HEK293 (cell line): ENCODE measurements at regions not wholly inside any gene's neighbourhood (a gene's known extent, or its start where the extent isn't known, plus 50 kb on each side); places are given as distances from the start of the nearest gene placed in this dataset.

Experiments
- CTCF ChIA-PET: fragments of 350-600 bp; formaldehyde crosslinking; extraction: SDS; loops from one replicate; lab custom pipeline; 2021; ENCODE audit warnings: antibody characterized with exemption; lab: Yijun Ruan, JAX
- POLR2A ChIA-PET: fragments of 300-600 bp; formaldehyde crosslinking; extraction: SDS; loops from one replicate; lab custom pipeline; 2020; ENCODE audit warnings: antibody characterized with exemption, inconsistent platforms; lab: Yijun Ruan, JAX
- H3K27ac ChIP-seq: fragments of 200-500 bp; sonication (Bioruptor generic); 2 replicates; pipeline ENCODE4 v1.5.1; 2014; ENCODE audit warnings: low read depth, low read length, control low read depth, inconsistent platforms; ENCODE audit errors: extremely low read depth
- H3K36me3 ChIP-seq, 2 experiments: fragments of 200-500 bp in 1 of 2; sonication (Bioruptor generic) in 1 of 2; 1 replicate in 1 of 2; 2 replicates in 1 of 2; pipeline ENCODE4 v1.5.1; 2014 to 2017; ENCODE audit warnings: inconsistent platforms in 2 of 2, low read length in 2 of 2; ENCODE audit not compliant: control insufficient read depth in 2 of 2, insufficient read depth in 1 of 2
- H3K4me1 ChIP-seq: fragments of 200-500 bp; sonication (Bioruptor generic); 2 replicates; pipeline ENCODE4 v1.5.1; 2014; ENCODE audit warnings: mild to moderate bottlenecking, low read length, inconsistent platforms; ENCODE audit not compliant: control insufficient read depth, insufficient read depth
- H3K4me3 ChIP-seq: 2 replicates; pipeline ENCODE4 v1.5.1; 2011; ENCODE audit warnings: low read depth, mild to moderate bottlenecking, control low read depth, low read length, moderate library complexity
- H3K9me3 ChIP-seq: fragments of 200-500 bp; sonication (Bioruptor generic); 2 replicates; pipeline ENCODE4 v1.5.1; 2014; ENCODE audit warnings: low read depth, low read length, inconsistent platforms; ENCODE audit not compliant: control insufficient read depth, insufficient read depth
- KLF1 ChIP-seq: fragments of 450-650 bp; formaldehyde crosslinking; IDR thresholded peaks from 2 replicates; pipeline ENCODE4 v1.5.1; 2016; ENCODE audit warnings: missing biosample characterization, missing genetic modification characterization
- KLF9 ChIP-seq: fragments of 450-650 bp; formaldehyde crosslinking; IDR thresholded peaks from 2 replicates; pipeline ENCODE4 v1.5.1; 2016; ENCODE audit warnings: missing biosample characterization, missing genetic modification characterization, low read depth
- OSR2 ChIP-seq: fragments of 450-650 bp; formaldehyde crosslinking; IDR thresholded peaks from 2 replicates; pipeline ENCODE4 v1.5.1; 2016; ENCODE audit warnings: missing biosample characterization, missing genetic modification characterization
- PRDM1 ChIP-seq: fragments of 450-650 bp; formaldehyde crosslinking; IDR thresholded peaks from 2 replicates; pipeline ENCODE4; 2016; ENCODE audit warnings: missing biosample characterization, missing genetic modification characterization
- YY2 ChIP-seq: fragments of 450-650 bp; formaldehyde crosslinking; IDR thresholded peaks from 2 replicates; pipeline ENCODE4 v1.5.1; 2016; ENCODE audit warnings: missing biosample characterization, missing genetic modification characterization
- ZNF10 ChIP-seq: fragments of 450-650 bp; formaldehyde crosslinking; IDR thresholded peaks from 2 replicates; pipeline ENCODE4 v1.5.1; 2017; ENCODE audit warnings: missing biosample characterization, missing genetic modification characterization
- ZNF175 ChIP-seq: fragments of 450-650 bp; formaldehyde crosslinking; IDR thresholded peaks from 2 replicates; pipeline ENCODE4 v1.5.1; 2016; ENCODE audit warnings: missing biosample characterization, missing genetic modification characterization
- ZNF549 ChIP-seq: fragments of 450-650 bp; IDR thresholded peaks from 2 replicates; pipeline ENCODE4 v1.5.1; 2018; ENCODE audit warnings: missing biosample characterization, missing genetic modification characterization, mild to moderate bottlenecking, inconsistent platforms, moderate library complexity
- ZNF585B ChIP-seq: fragments of 450-650 bp; formaldehyde crosslinking; IDR thresholded peaks from 2 replicates; pipeline ENCODE4 v1.5.1; 2016; ENCODE audit warnings: missing biosample characterization, missing genetic modification characterization
- ZNF664 ChIP-seq: fragments of 450-650 bp; formaldehyde crosslinking; IDR thresholded peaks from 2 replicates; pipeline ENCODE4 v1.5.1; 2016; ENCODE audit warnings: missing biosample characterization, missing genetic modification characterization
- ZNF791 ChIP-seq: fragments of 450-650 bp; formaldehyde crosslinking; IDR thresholded peaks from 2 replicates; pipeline ENCODE4 v1.5.1; 2016; ENCODE audit warnings: missing biosample characterization, missing genetic modification characterization
- ZNF837 ChIP-seq: fragments of 450-650 bp; formaldehyde crosslinking; IDR thresholded peaks from 2 replicates; pipeline ENCODE4 v1.5.1; 2016; ENCODE audit warnings: missing biosample characterization, missing genetic modification characterization
- TF ChIP-seq, protein P1 (sequence below): fragments of 450-650 bp; formaldehyde crosslinking; IDR thresholded peaks from 2 replicates; pipeline ENCODE4 v1.5.1; 2017; ENCODE audit warnings: missing biosample characterization, missing genetic modification characterization
- TF ChIP-seq, protein P2 (sequence below): fragments of 450-650 bp; formaldehyde crosslinking; IDR thresholded peaks from 2 replicates; pipeline ENCODE4 v1.5.1; 2017; ENCODE audit warnings: missing biosample characterization, missing genetic modification characterization
- TF ChIP-seq, protein P3 (sequence below): fragments of 450-650 bp; formaldehyde crosslinking; IDR thresholded peaks from 2 replicates; pipeline ENCODE4 v1.5.1; 2016; ENCODE audit warnings: missing biosample characterization, missing genetic modification characterization
- TF ChIP-seq, protein P4 (sequence below): fragments of 450-650 bp; formaldehyde crosslinking; IDR thresholded peaks from 2 replicates; pipeline ENCODE4 v1.5.1; 2016; ENCODE audit warnings: missing biosample characterization, missing genetic modification characterization
- TF ChIP-seq, protein P5 (sequence below): fragments of 450-650 bp; formaldehyde crosslinking; IDR thresholded peaks from 2 replicates; pipeline ENCODE4 v1.5.1; 2016; ENCODE audit warnings: missing biosample characterization, missing genetic modification characterization
- TF ChIP-seq, protein P6 (sequence below): fragments of 450-650 bp; formaldehyde crosslinking; IDR thresholded peaks from 2 replicates; pipeline ENCODE4 v1.5.1; 2016; ENCODE audit warnings: missing biosample characterization, missing genetic modification characterization

DNA sequence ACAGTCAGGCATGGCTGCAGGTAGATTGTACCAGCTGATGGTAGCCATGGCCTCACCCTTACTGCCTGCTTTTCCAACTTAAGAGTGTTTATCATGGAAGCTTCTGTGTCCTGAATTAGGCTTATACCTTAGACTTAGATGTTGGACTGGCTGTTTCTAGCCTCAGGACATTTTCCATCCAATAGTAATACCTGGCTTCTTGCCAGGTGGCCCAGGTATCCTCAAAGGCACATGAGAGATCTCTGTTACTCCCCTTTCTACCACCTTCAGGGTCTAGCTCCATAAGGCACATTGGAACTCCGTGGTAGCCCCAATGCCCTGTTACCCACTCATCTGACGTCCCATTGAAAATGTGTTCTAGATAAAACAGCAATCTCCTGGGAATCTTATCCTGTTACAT is 407.5 kb downstream of the SPRY2 start:
- H3K4me1 ChIP-seq, result no peaks in the 10 kb centered on the region
- H3K27ac ChIP-seq, result no peak overlapping the region
- no peak overlapping the region for H3K4me3 ChIP-seq
- CTCF ChIA-PET, result no interaction called here
- no peak for TF ChIP-seq OSR2
- no peak for TF ChIP-seq KLF1 (tag by site-specific recombination)
- TF ChIP-seq, protein P1, sequence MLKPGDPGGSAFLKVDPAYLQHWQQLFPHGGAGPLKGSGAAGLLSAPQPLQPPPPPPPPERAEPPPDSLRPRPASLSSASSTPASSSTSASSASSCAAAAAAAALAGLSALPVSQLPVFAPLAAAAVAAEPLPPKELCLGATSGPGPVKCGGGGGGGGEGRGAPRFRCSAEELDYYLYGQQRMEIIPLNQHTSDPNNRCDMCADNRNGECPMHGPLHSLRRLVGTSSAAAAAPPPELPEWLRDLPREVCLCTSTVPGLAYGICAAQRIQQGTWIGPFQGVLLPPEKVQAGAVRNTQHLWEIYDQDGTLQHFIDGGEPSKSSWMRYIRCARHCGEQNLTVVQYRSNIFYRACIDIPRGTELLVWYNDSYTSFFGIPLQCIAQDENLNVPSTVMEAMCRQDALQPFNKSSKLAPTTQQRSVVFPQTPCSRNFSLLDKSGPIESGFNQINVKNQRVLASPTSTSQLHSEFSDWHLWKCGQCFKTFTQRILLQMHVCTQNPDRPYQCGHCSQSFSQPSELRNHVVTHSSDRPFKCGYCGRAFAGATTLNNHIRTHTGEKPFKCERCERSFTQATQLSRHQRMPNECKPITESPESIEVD (tag by site-specific recombination), result no peak
- no peak for TF ChIP-seq ZNF585B (tag by site-specific recombination)
- no peak for TF ChIP-seq ZNF664 (tag by site-specific recombination)
- TF ChIP-seq, protein P2, sequence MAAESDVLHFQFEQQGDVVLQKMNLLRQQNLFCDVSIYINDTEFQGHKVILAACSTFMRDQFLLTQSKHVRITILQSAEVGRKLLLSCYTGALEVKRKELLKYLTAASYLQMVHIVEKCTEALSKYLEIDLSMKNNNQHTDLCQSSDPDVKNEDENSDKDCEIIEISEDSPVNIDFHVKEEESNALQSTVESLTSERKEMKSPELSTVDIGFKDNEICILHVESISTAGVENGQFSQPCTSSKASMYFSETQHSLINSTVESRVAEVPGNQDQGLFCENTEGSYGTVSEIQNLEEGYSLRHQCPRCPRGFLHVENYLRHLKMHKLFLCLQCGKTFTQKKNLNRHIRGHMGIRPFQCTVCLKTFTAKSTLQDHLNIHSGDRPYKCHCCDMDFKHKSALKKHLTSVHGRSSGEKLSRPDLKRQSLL (tag by site-specific recombination), result no peak
- TF ChIP-seq ZNF549 (tag by site-specific recombination), result no peak
- no peak for TF ChIP-seq KLF9
- no peak for TF ChIP-seq YY2 (tag by site-specific recombination)
- no peak for TF ChIP-seq PRDM1
- TF ChIP-seq, protein P3, sequence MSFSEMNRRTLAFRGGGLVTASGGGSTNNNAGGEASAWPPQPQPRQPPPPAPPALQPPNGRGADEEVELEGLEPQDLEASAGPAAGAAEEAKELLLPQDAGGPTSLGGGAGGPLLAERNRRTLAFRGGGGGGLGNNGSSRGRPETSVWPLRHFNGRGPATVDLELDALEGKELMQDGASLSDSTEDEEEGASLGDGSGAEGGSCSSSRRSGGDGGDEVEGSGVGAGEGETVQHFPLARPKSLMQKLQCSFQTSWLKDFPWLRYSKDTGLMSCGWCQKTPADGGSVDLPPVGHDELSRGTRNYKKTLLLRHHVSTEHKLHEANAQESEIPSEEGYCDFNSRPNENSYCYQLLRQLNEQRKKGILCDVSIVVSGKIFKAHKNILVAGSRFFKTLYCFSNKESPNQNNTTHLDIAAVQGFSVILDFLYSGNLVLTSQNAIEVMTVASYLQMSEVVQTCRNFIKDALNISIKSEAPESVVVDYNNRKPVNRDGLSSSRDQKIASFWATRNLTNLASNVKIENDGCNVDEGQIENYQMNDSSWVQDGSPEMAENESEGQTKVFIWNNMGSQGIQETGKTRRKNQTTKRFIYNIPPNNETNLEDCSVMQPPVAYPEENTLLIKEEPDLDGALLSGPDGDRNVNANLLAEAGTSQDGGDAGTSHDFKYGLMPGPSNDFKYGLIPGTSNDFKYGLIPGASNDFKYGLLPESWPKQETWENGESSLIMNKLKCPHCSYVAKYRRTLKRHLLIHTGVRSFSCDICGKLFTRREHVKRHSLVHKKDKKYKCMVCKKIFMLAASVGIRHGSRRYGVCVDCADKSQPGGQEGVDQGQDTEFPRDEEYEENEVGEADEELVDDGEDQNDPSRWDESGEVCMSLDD (tag by site-specific recombination), result no peak
- TF ChIP-seq ZNF837 (tag by site-specific recombination), result no peak
- TF ChIP-seq, protein P4, sequence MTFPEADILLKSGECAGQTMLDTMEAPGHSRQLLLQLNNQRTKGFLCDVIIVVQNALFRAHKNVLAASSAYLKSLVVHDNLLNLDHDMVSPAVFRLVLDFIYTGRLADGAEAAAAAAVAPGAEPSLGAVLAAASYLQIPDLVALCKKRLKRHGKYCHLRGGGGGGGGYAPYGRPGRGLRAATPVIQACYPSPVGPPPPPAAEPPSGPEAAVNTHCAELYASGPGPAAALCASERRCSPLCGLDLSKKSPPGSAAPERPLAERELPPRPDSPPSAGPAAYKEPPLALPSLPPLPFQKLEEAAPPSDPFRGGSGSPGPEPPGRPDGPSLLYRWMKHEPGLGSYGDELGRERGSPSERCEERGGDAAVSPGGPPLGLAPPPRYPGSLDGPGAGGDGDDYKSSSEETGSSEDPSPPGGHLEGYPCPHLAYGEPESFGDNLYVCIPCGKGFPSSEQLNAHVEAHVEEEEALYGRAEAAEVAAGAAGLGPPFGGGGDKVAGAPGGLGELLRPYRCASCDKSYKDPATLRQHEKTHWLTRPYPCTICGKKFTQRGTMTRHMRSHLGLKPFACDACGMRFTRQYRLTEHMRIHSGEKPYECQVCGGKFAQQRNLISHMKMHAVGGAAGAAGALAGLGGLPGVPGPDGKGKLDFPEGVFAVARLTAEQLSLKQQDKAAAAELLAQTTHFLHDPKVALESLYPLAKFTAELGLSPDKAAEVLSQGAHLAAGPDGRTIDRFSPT (tag by site-specific recombination), result no peak
- TF ChIP-seq, protein P5, sequence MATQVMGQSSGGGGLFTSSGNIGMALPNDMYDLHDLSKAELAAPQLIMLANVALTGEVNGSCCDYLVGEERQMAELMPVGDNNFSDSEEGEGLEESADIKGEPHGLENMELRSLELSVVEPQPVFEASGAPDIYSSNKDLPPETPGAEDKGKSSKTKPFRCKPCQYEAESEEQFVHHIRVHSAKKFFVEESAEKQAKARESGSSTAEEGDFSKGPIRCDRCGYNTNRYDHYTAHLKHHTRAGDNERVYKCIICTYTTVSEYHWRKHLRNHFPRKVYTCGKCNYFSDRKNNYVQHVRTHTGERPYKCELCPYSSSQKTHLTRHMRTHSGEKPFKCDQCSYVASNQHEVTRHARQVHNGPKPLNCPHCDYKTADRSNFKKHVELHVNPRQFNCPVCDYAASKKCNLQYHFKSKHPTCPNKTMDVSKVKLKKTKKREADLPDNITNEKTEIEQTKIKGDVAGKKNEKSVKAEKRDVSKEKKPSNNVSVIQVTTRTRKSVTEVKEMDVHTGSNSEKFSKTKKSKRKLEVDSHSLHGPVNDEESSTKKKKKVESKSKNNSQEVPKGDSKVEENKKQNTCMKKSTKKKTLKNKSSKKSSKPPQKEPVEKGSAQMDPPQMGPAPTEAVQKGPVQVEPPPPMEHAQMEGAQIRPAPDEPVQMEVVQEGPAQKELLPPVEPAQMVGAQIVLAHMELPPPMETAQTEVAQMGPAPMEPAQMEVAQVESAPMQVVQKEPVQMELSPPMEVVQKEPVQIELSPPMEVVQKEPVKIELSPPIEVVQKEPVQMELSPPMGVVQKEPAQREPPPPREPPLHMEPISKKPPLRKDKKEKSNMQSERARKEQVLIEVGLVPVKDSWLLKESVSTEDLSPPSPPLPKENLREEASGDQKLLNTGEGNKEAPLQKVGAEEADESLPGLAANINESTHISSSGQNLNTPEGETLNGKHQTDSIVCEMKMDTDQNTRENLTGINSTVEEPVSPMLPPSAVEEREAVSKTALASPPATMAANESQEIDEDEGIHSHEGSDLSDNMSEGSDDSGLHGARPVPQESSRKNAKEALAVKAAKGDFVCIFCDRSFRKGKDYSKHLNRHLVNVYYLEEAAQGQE (tag by site-specific recombination), result no peak
- TF ChIP-seq, protein P6, sequence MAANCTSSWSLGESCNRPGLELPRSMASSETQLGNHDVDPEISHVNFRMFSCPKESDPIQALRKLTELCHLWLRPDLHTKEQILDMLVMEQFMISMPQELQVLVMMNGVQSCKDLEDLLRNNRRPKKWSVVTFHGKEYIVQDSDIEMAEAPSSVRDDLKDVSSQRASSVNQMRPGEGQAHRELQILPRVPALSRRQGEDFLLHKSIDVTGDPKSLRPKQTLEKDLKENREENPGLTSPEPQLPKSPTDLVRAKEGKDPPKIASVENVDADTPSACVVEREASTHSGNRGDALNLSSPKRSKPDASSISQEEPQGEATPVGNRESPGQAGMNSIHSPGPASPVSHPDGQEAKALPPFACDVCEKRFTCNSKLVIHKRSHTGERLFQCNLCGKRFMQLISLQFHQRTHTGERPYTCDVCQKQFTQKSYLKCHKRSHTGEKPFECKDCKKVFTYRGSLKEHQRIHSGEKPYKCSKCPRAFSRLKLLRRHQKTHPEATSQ (tag by site-specific recombination), result no peak
- TF ChIP-seq ZNF791 (tag by site-specific recombination), result no peak
- no peak for TF ChIP-seq ZNF10
- TF ChIP-seq ZNF175 (tag by site-specific recombination), result no peak
- no peaks in the 10 kb centered on the region for H3K9me3 ChIP-seq
- POLR2A ChIA-PET, result no interaction called here
- no peaks in the 10 kb centered on the region for H3K36me3 ChIP-seq
